Heart left ventricle (tissue), 13 donors: ENCODE measurements at regions not wholly inside any gene's neighbourhood (a gene's known extent, or its start where the extent isn't known, plus 50 kb on each side); places are given as distances from the start of the nearest gene placed in this dataset.

Source experiments
- CTCF ChIP-seq, 12 donors: fragments of 200-600 bp; sonication (generic) in 4 of 12; IDR thresholded peaks; one replicate each; pipeline versions ENCODE4 v1.5.0 to v1.8.0; 2018 to 2022; ENCODE audit warnings: antibody characterized with exemption in 12 of 12, mild to moderate bottlenecking in 5 of 12
- POLR2A ChIP-seq, 2 donors: fragments of 450-650 bp; IDR thresholded peaks; one replicate each; pipeline ENCODE4 v1.6.1; 2017; ENCODE audit warnings: antibody characterized with exemption in 2 of 2, mild to moderate bottlenecking in 2 of 2, moderate library complexity in 2 of 2
- donor health status: ischemic (EF 13 %, LVEDD 7.1; RV severe dilation, severe dysfunction).
- donor health status: DM: no; HTN: yes; CAD: no.
- donor health status: DM: no; HTN: no; CAD: no.
- donor health status: ischemic (EF 25% LVEDD 6.9; RV normal size, moderate dysfunction).
- donor health status: ischemic (EF 25% LVEDD 5.7; RV mildly dilated, moderate dysfunction).
- donor health status: ischemic (EF 35%, LVEDD 5.7; RV mildly dilated, moderate dysfunction).
- donor health status: nonischemic (EF 11% LVEDD 7.7; RV severe dilation, severe dysfunction).
- donor health status: DM: yes; HTN: yes; CAD: no.
- donor health status: PGD.
- donor health status: ischemic (EF 29% LVEDD 5.4; RV normal size, mild dysfunction).
- donor health status: nonischemic (EF 23%, LVEDD 6.1; RV moderate dilation, normal function).

- no peak for TF ChIP-seq CTCF (IDR thresholded peaks at IDR 0.05)
- no peak for TF ChIP-seq POLR2A (IDR thresholded peaks at IDR 0.05)
Measured at GRCh38 chr16:16997349-16997748, 473.4 kb downstream of the XYLT1 start.
